Caco-2 (cell line): ENCODE measurements at regions not wholly inside any gene's neighbourhood (a gene's known extent, or its start where the extent isn't known, plus 50 kb on each side); places are given as distances from the start of the nearest gene placed in this dataset.

Source experiments
- BruUV-seq: library from RNA; stranded (reverse); fragments of 400-500 nt; replicated peaks from 2 replicates; lab custom pipeline; 2021; lab: Mats Ljungman, UMichigan
- CTCF ChIA-PET: fragments of 300-600 bp; sonication (Branson Sonifier 250); formaldehyde crosslinking; loops from one replicate; lab custom pipeline; 2022; ENCODE audit warnings: antibody characterized with exemption; lab: Charles Lee
- POLR2A ChIA-PET: fragments of 300-600 bp; sonication (Branson Sonifier 250); formaldehyde crosslinking; loops from one replicate; lab custom pipeline; 2022; ENCODE audit warnings: antibody characterized with exemption; lab: Charles Lee
- DNase-seq, 2 experiments: peaks; one replicate each; pipeline versions ENCODE4 v3.0.0 to v3.0.0-alpha.2; 2020 to 2022
- H3K27me3 ChIP-seq: replicated peaks from 2 replicates; pipeline ENCODE4 v1.6.0; 2011; ENCODE audit warnings: low read length; ENCODE audit not compliant: control insufficient read depth, insufficient read depth
- H3K36me3 ChIP-seq: 2 replicates; pipeline ENCODE4 v1.5.1; 2011; ENCODE audit warnings: low read length; ENCODE audit not compliant: control insufficient read depth, insufficient read depth
- H3K4me1 ChIP-seq: fragments of 250-450 bp; sonication (Bioruptor Pico); 2 replicates; pipeline ENCODE4 v1.5.1; 2020; ENCODE audit warnings: mild to moderate bottlenecking
- H3K4me3 ChIP-seq: 2 replicates; pipeline ENCODE4 v1.5.1; 2011; ENCODE audit warnings: low read depth, mild to moderate bottlenecking, control low read depth, low read length
- H3K9me3 ChIP-seq: fragments of 250-450 bp; sonication (Bioruptor Pico); 2 replicates; pipeline ENCODE4 v1.5.1; 2020; ENCODE audit warnings: mild to moderate bottlenecking, moderate library complexity
- H3K27ac Mint-ChIP-seq: one replicate; pipeline ENCODE4 v1.8.0; 2022; ENCODE audit warnings: mixed read lengths; ENCODE audit not compliant: unreplicated experiment
- H3K27me3 Mint-ChIP-seq: one replicate; pipeline ENCODE4 v1.8.0; 2022; ENCODE audit warnings: mixed read lengths; ENCODE audit not compliant: insufficient read depth, unreplicated experiment
- H3K36me3 Mint-ChIP-seq: one replicate; pipeline ENCODE4 v1.8.0; 2022; ENCODE audit warnings: mild to moderate bottlenecking, mixed read lengths; ENCODE audit not compliant: insufficient read depth, unreplicated experiment
- H3K4me1 Mint-ChIP-seq: one replicate; pipeline ENCODE4 v1.8.0; 2022; ENCODE audit warnings: low read depth, mixed read lengths; ENCODE audit not compliant: unreplicated experiment
- H3K4me3 Mint-ChIP-seq: one replicate; pipeline ENCODE4 v1.8.0; 2022; ENCODE audit warnings: mild to moderate bottlenecking, moderate library complexity, mixed read lengths; ENCODE audit not compliant: unreplicated experiment
- H3K9me3 Mint-ChIP-seq: one replicate; pipeline ENCODE4 v1.8.0; 2022; ENCODE audit warnings: mixed read lengths; ENCODE audit not compliant: unreplicated experiment
- CTCF ChIP-seq, 2 experiments: fragments of 200-600 bp in 1 of 2; IDR thresholded peaks; 1 replicate in 1 of 2; 2 replicates in 1 of 2; pipeline versions ENCODE4 v1.5.1 to v1.8.0; 2011 to 2022; ENCODE audit warnings: antibody characterized with exemption in 1 of 2, control low read depth in 1 of 2, inconsistent platforms in 1 of 2, low read depth in 1 of 2, low read length in 1 of 2, mild to moderate bottlenecking in 1 of 2, moderate library complexity in 1 of 2; ENCODE audit not compliant: insufficient read depth in 1 of 2, severe bottlenecking in 1 of 2, unreplicated experiment in 1 of 2
- intact Hi-C: fragments of 100-400 bp; cut with micrococcal nuclease; formaldehyde crosslinking; loops from one replicate; pipeline ENCODE4 v1.10.0; 2022; ENCODE audit not compliant: unreplicated experiment

GRCh38 chr3:109831403-109831802 lies 494.1 kb upstream of the DPPA4 start:
- CTCF ChIA-PET = no interaction called here
- H3K27me3 ChIP-seq = no peaks in the 10 kb centered on the region
- H3K36me3 Mint-ChIP-seq = no peaks in the 10 kb centered on the region
- no peaks in the 10 kb centered on the region for H3K4me1 ChIP-seq
- H3K4me3 ChIP-seq = no peak overlapping the region
- H3K9me3 Mint-ChIP-seq = no peaks in the 10 kb centered on the region
- H3K36me3 ChIP-seq = no peaks in the 10 kb centered on the region
- DNase-seq = no peak
- no peaks in the 10 kb centered on the region for H3K9me3 ChIP-seq
- H3K4me3 Mint-ChIP-seq = no peak overlapping the region
- POLR2A ChIA-PET = no interaction called here
- no peak overlapping the region for H3K27ac Mint-ChIP-seq
- intact Hi-C loops = no loop called here
- BruUV-seq = no TSS peak
- TF ChIP-seq CTCF (IDR thresholded peaks at IDR 0.05; ENCODE audit: insufficient read depth in 1 of 2, low read depth in 1 of 2, low read length in 1 of 2, severe bottlenecking in 1 of 2, unreplicated experiment in 1 of 2) = no peak
- H3K4me1 Mint-ChIP-seq = no peaks in the 10 kb centered on the region
- no peaks in the 10 kb centered on the region for H3K27me3 Mint-ChIP-seq

- Histone ChIP-seq H3K9me3 (no peaks in the 10 kb centered on the region), H3K4me1 (no peaks in the 10 kb centered on the region), H3K4me3 (no peak overlapping the region), H3K27me3 (no peaks in the 10 kb centered on the region), H3K36me3 (no peaks in the 10 kb centered on the region)
- TF ChIP-seq CTCF (IDR thresholded peaks at IDR 0.05; ENCODE audit: insufficient read depth in 1 of 2, low read depth in 1 of 2, low read length in 1 of 2, severe bottlenecking in 1 of 2, unreplicated experiment in 1 of 2) = no peak
- no peaks in the 10 kb centered on the region for H3K9me3 Mint-ChIP-seq
- ChIA-PET CTCF (no interaction called here), POLR2A (no interaction called here)
- no peak for DNase-seq
- no peaks in the 10 kb centered on the region for H3K4me1 Mint-ChIP-seq
- intact Hi-C loops = no loop called here
- H3K4me3 Mint-ChIP-seq = no peak overlapping the region
- no TSS peak for BruUV-seq
- H3K36me3 Mint-ChIP-seq = no peaks in the 10 kb centered on the region
- no peak overlapping the region for H3K27ac Mint-ChIP-seq
- no peaks in the 10 kb centered on the region for H3K27me3 Mint-ChIP-seq
Measured at GRCh38 chr3:109835958-109836357, 498.6 kb upstream of the DPPA4 start.

- no peak for DNase-seq
- intact Hi-C loops = no loop called here
- no peaks in the 10 kb centered on the region for H3K36me3 ChIP-seq
- H3K4me1 ChIP-seq = no peaks in the 10 kb centered on the region
- H3K4me3 Mint-ChIP-seq = no peak overlapping the region
- H3K9me3 ChIP-seq = 0 out of 2 replicates have a peak, but pooled peaks cover 5% of the 10 kb centered on the region
- TF ChIP-seq CTCF (IDR thresholded peaks at IDR 0.05; ENCODE audit: insufficient read depth in 1 of 2, low read depth in 1 of 2, low read length in 1 of 2, severe bottlenecking in 1 of 2, unreplicated experiment in 1 of 2) = no peak
- no peak overlapping the region for H3K4me3 ChIP-seq
- peaks cover 23% of the 10 kb centered on the region for H3K9me3 Mint-ChIP-seq
- POLR2A ChIA-PET = no interaction called here
- no peaks in the 10 kb centered on the region for H3K4me1 Mint-ChIP-seq
- H3K27me3 ChIP-seq = no peaks in the 10 kb centered on the region
- no peaks in the 10 kb centered on the region for H3K27me3 Mint-ChIP-seq
- CTCF ChIA-PET = no interaction called here
- H3K27ac Mint-ChIP-seq = no peak overlapping the region
- no TSS peak for BruUV-seq
- H3K36me3 Mint-ChIP-seq = no peaks in the 10 kb centered on the region
Measured at GRCh38 chr3:109851854-109852253, 514.5 kb upstream of the DPPA4 start.
